ENCODE measurements at regions not wholly inside any gene's neighbourhood (a gene's known extent, or its start where the extent isn't known, plus 50 kb on each side); places are given as distances from the start of the nearest gene placed in this dataset.

- H3K23ac ChIP-seq (ENCODE audit: insufficient read length): no peak overlapping the region
- no peaks in the 10 kb centered on the region for H3K79me1 ChIP-seq (ENCODE audit: low read depth, low read length)
- no peak overlapping the region for H3K18ac ChIP-seq (ENCODE audit: extremely low read depth, low read length)
- H3K27me3 ChIP-seq (replicated peaks in 1 of 4; ENCODE audit: control insufficient read depth in 3 of 4, extremely low read depth in 1 of 4, insufficient read depth in 3 of 4, low read length in 3 of 4): no peaks in the 10 kb centered on the region
- POLR2A ChIA-PET (ENCODE audit: partially characterized antibody): no interaction called here
- FAIRE-seq (no peak), DNase-seq (ENCODE audit: low read depth in 1 of 2, low spot score in 2 of 2) (no peak)
- H3K4me3 ChIP-seq (ENCODE audit: extremely low read depth in 1 of 4, insufficient read depth in 2 of 4, low read depth in 3 of 4, low read length in 4 of 4): no peak overlapping the region
- TF ChIP-seq JUN (IDR thresholded peaks at IDR 0.05; ENCODE audit: low read depth, low read length): no peak
- no peak for TF ChIP-seq POU5F1 (IDR thresholded peaks at IDR 0.05; ENCODE audit: low read depth, low read length)
- TF ChIP-seq, protein P1, sequence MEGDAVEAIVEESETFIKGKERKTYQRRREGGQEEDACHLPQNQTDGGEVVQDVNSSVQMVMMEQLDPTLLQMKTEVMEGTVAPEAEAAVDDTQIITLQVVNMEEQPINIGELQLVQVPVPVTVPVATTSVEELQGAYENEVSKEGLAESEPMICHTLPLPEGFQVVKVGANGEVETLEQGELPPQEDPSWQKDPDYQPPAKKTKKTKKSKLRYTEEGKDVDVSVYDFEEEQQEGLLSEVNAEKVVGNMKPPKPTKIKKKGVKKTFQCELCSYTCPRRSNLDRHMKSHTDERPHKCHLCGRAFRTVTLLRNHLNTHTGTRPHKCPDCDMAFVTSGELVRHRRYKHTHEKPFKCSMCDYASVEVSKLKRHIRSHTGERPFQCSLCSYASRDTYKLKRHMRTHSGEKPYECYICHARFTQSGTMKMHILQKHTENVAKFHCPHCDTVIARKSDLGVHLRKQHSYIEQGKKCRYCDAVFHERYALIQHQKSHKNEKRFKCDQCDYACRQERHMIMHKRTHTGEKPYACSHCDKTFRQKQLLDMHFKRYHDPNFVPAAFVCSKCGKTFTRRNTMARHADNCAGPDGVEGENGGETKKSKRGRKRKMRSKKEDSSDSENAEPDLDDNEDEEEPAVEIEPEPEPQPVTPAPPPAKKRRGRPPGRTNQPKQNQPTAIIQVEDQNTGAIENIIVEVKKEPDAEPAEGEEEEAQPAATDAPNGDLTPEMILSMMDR (IDR thresholded peaks at IDR 0.05; ENCODE audit: control extremely low read depth in 1 of 3, insufficient read depth in 1 of 3, low read depth in 1 of 3, low read length in 3 of 3): no peak
- no peak for TF ChIP-seq CTBP2 (IDR thresholded peaks at IDR 0.05; ENCODE audit: borderline replicate concordance, insufficient read depth, insufficient read length, low read length)
- no peak for TF ChIP-seq TAF7 (optimal IDR thresholded peaks at IDR 0.05; ENCODE audit: borderline replicate concordance, low read depth, low read length)
- no peak for TF ChIP-seq NRF1 (IDR thresholded peaks at IDR 0.05; ENCODE audit: low read depth, low read length)
- no peak for TF ChIP-seq BCL11A (IDR thresholded peaks at IDR 0.05; ENCODE audit: low read depth in 2 of 2, low read length in 2 of 2)
- no peak for TF ChIP-seq MAX (IDR thresholded peaks at IDR 0.05)
- TF ChIP-seq SUZ12 (IDR thresholded peaks at IDR 0.05; ENCODE audit: low read length): no peak
- TF ChIP-seq KDM1A (IDR thresholded peaks at IDR 0.05; ENCODE audit: borderline replicate concordance, low read length): no peak
- TF ChIP-seq TAF1 (IDR thresholded peaks at IDR 0.05; ENCODE audit: low read depth, low read length): no peak
- H2BK5ac ChIP-seq (ENCODE audit: low read depth, low read length): no peak overlapping the region
- no peaks in the 10 kb centered on the region for H3K36me3 ChIP-seq (ENCODE audit: control insufficient read depth in 2 of 4, insufficient read depth in 4 of 4, low read length in 3 of 4)
- H3K9me3 ChIP-seq (ENCODE audit: insufficient read depth in 2 of 2, low read depth in 1 of 2, low read length in 1 of 2): no peaks in the 10 kb centered on the region
- WGBS, 2 experiments (ENCODE audit: extremely low coverage in 1 of 2, insufficient coverage in 1 of 2, insufficient read length in 1 of 2, insufficient replicate concordance in 2 of 2, low coverage in 1 of 2, low lambda C conversion rate in 2 of 2, missing lambda C conversion rate in 1 of 2): 93% methylated on average over 1 of the region's 1 CpG; no CpG with 5 or more reads in 1 of the 2 experiments
- peak overlapping the region in 1 of 2 experiments; percentile 50; a peak in 1 of 4 replicates for H3K4me2 ChIP-seq (ENCODE audit: insufficient read depth in 1 of 2, low read depth in 2 of 2, low read length in 2 of 2)
- H2BK15ac ChIP-seq (ENCODE audit: low read length): no peak overlapping the region; the same call in 1 of the 2 replicates
- no peak overlapping the region for H3K56ac ChIP-seq (replicated peaks; ENCODE audit: insufficient read length, low read depth, low read length)
- H4K8ac ChIP-seq (ENCODE audit: extremely low read depth, insufficient read depth, low read length): no peak overlapping the region
- CTCF ChIA-PET (ENCODE audit: partially characterized antibody): interaction anchor here (0.7 to 1.7 kb wide), 5 partner anchors 16 to 252 kb away, joined by 3 to 8 read pairs (median 3); no protein-coding TSS in a partner anchor
- no peaks in the 10 kb centered on the region for H3K23me2 ChIP-seq (ENCODE audit: low read depth, low read length)
- no peak overlapping the region for H2AK5ac ChIP-seq (ENCODE audit: low read depth, low read length)
- no peak overlapping the region for H4K91ac ChIP-seq (replicated peaks; ENCODE audit: insufficient read length, low read length)
- H4K5ac ChIP-seq (ENCODE audit: insufficient read length, low read depth, low read length): no peak overlapping the region
- H3K27ac ChIP-seq (ENCODE audit: low read depth, low read length): no peak overlapping the region
- no peak overlapping the region for H2BK120ac ChIP-seq (replicated peaks; ENCODE audit: low read depth, low read length)
- H3K4ac ChIP-seq (replicated peaks; ENCODE audit: insufficient read length, low read depth, low read length): no peak overlapping the region
- H2AFZ ChIP-seq (ENCODE audit: low read length): no peak overlapping the region
- H3K14ac ChIP-seq (ENCODE audit: insufficient read length): no peak overlapping the region
- H2BK20ac ChIP-seq (ENCODE audit: low read length): no peak overlapping the region
- no peaks in the 10 kb centered on the region for H4K20me1 ChIP-seq (replicated peaks in 1 of 2; ENCODE audit: control insufficient read depth in 1 of 2, insufficient read depth in 2 of 2, low read length in 2 of 2)
- H2BK12ac ChIP-seq (ENCODE audit: low read depth, low read length): no peak overlapping the region
- H3K79me2 ChIP-seq (ENCODE audit: control insufficient read depth in 1 of 2, insufficient read depth in 2 of 2, low read length in 2 of 2): no peaks in the 10 kb centered on the region
- H3K4me1 ChIP-seq (replicated peaks in 1 of 4; ENCODE audit: control insufficient read depth in 3 of 4, insufficient read depth in 4 of 4, low read length in 3 of 4): peaks cover 0 to 6% (median 1%) of the 10 kb centered on the region in 4 experiments; a peak in 3 of 7 replicates
- H3K9ac ChIP-seq (replicated peaks in 1 of 4; ENCODE audit: extremely low read depth in 1 of 4, low read depth in 3 of 4, low read length in 3 of 4): no peak overlapping the region
Measured at GRCh38 chr12:69107541-69107940, 131.8 kb upstream of the CPSF6 start.
